ENCODE measurements at regions not wholly inside any gene's neighbourhood (a gene's known extent, or its start where the extent isn't known, plus 50 kb on each side); places are given as distances from the start of the nearest gene placed in this dataset.

DNA sequence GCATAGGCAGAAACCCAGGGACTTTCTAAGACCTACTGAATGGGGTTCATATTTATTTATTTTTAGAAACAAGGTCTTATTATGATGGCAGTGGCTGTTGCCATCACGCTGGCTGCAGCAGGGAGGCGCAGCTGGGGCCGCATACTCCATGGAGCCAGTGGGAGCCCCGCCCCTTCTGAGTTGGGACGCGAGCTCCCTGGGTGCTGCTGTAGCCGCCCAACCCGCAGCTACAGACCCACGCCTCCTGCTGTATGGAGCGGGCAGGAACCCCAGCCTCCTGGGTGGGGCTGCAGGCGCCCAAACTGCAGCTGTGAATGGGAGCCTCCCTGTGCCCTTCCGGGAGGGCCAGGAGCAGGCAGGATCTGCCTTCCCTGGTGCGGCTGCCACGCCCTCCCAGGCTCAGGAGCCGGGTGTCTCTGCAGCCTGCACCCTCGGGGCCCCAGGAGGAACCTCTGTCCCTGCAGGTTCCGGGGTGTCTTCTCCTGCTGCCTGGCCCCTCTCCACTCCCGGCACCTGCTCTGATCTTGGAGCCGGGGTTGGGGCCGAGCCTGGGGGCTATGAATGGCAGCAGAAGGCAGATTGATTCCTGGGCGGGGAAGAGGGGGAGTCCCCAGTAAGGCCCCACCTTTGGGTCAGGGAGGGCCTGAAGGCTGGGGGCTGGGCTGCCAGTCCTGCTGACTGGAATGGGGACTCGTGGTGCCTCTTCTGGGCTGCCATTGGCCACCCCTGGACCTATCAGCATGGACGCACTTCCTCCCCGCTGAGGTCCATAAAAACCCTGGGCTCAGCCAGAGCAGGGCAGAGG, 66.5 kb upstream of the LRRN2 start:
- Histone ChIP-seq H3K4me3 (no peak overlapping the region), H3K4me1 (no peaks in the 10 kb centered on the region), H3K27ac (no peak overlapping the region), H3K36me3 (ENCODE audit: insufficient read depth in 1 of 2, low read depth in 1 of 2) (no peaks in the 10 kb centered on the region), H3K9me3 (no peaks in the 10 kb centered on the region), H3K27me3 (ENCODE audit: insufficient read depth in 3 of 3, low read length in 2 of 3) (peaks cover 0 to 8% (median 5%) of the 10 kb centered on the region in 3 donors)
- TF ChIP-seq, protein P1, sequence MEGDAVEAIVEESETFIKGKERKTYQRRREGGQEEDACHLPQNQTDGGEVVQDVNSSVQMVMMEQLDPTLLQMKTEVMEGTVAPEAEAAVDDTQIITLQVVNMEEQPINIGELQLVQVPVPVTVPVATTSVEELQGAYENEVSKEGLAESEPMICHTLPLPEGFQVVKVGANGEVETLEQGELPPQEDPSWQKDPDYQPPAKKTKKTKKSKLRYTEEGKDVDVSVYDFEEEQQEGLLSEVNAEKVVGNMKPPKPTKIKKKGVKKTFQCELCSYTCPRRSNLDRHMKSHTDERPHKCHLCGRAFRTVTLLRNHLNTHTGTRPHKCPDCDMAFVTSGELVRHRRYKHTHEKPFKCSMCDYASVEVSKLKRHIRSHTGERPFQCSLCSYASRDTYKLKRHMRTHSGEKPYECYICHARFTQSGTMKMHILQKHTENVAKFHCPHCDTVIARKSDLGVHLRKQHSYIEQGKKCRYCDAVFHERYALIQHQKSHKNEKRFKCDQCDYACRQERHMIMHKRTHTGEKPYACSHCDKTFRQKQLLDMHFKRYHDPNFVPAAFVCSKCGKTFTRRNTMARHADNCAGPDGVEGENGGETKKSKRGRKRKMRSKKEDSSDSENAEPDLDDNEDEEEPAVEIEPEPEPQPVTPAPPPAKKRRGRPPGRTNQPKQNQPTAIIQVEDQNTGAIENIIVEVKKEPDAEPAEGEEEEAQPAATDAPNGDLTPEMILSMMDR (IDR thresholded peaks at IDR 0.05), result no peak
- 63 to 73% (median 69%) methylated on average over 23 to 24 of the region's 24 CpGs for WGBS, 3 donors
- intact Hi-C loops (cut with DNase I), result no loop called here
- DNase-seq (no peak), ATAC-seq (peak in 1 of 4 donors; percentile 35)

DNA sequence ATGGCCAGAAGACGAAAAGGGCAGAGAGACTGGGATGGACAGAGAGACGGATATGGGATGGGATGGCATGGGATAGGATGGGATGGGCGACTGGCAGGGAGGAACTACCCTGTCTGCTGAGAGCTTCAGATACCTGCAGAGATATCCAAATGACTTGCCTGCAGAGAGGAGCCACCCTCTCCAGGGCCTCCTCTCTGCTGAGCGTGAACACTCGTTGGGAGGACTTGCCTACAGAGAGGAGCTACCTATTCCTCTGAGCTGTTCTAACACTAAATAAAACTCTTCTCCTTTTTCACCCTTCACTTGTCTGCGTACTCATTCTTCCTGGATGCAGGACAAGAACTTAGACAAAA, 67.1 kb upstream of the LRRN2 start:
- H3K36me3 ChIP-seq (ENCODE audit: insufficient read depth in 1 of 2, low read depth in 1 of 2), result no peaks in the 10 kb centered on the region
- H3K27me3 ChIP-seq (ENCODE audit: insufficient read depth in 3 of 3, low read length in 2 of 3), result peaks cover 0 to 8% (median 5%) of the 10 kb centered on the region in 3 donors
- 82 to 86% (median 84%) methylated on average over 6 of the region's 6 CpGs for WGBS, 3 donors
- no peaks in the 10 kb centered on the region for H3K4me1 ChIP-seq
- H3K9me3 ChIP-seq, result no peaks in the 10 kb centered on the region
- ATAC-seq (no peak), DNase-seq (no peak)
- TF ChIP-seq, protein P1 (IDR thresholded peaks at IDR 0.05), result no peak
- intact Hi-C loops (cut with DNase I), result no loop called here
- H3K27ac ChIP-seq, result no peak overlapping the region
- H3K4me3 ChIP-seq, result no peak overlapping the region

DNA sequence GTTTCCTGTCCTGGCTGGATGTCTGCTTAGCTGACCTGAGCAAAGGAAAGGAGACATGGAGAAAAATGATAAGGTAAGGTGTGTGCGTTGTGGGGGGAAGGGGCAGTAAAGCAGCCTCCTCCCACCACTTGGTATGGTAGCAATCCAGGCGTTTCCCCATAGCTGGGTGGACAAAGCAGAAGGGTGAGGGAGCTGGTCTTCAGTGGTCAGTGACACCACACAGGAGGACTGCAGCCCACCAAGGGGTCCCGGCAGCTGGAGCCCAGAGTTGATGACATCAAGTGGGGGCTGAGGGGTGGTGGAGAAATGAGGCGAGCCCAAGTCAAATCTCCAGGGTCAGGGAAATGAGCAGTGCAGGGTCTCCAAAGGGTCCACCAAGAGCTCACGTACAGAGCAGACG, 69.3 kb upstream of the LRRN2 start:
- Histone ChIP-seq H3K4me1 (no peaks in the 10 kb centered on the region), H3K4me3 (no peak overlapping the region), H3K27me3 (ENCODE audit: insufficient read depth in 3 of 3, low read length in 2 of 3) (peaks cover 0 to 8% (median 5%) of the 10 kb centered on the region in 3 donors), H3K27ac (no peak overlapping the region), H3K9me3 (no peaks in the 10 kb centered on the region), H3K36me3 (ENCODE audit: insufficient read depth in 1 of 2, low read depth in 1 of 2) (no peaks in the 10 kb centered on the region)
- TF ChIP-seq, protein P1 (IDR thresholded peaks at IDR 0.05), result no peak
- ATAC-seq (no peak), DNase-seq (no peak)
- 86 to 93% (median 87%) methylated on average over 6 of the region's 6 CpGs for WGBS, 3 donors
- intact Hi-C loops (cut with DNase I), result no loop called here

DNA sequence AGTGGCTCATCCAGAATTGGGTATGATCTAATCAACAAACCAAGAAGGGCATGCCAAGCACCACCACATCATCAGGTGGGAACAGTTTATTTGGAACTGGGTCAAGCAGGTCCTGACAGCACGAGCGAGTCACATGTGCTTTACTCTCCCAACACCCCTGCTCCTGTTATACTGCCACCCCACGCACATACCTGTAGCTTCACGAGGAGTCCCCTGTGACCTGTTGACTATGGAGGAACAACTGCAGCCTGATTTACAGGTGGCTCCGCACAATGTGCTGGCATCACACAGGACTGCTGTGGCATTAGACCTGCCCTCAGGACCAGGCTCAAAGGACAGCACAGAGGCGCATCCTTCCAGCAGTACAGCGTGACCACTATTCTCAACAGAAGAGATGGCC, 70.8 kb upstream of the LRRN2 start:
- ATAC-seq (no peak), DNase-seq (no peak)
- intact Hi-C loops (cut with DNase I), result no loop called here
- peaks cover 0 to 8% (median 5%) of the 10 kb centered on the region in 3 donors for H3K27me3 ChIP-seq (ENCODE audit: insufficient read depth in 3 of 3, low read length in 2 of 3)
- H3K36me3 ChIP-seq (ENCODE audit: insufficient read depth in 1 of 2, low read depth in 1 of 2), result no peaks in the 10 kb centered on the region
- TF ChIP-seq, protein P1 (IDR thresholded peaks at IDR 0.05), result no peak
- no peaks in the 10 kb centered on the region for H3K9me3 ChIP-seq
- no peak overlapping the region for H3K27ac ChIP-seq
- H3K4me3 ChIP-seq, result no peak overlapping the region
- WGBS, 3 donors, result 91 to 94% (median 93%) methylated on average over 7 of the region's 7 CpGs
- H3K4me1 ChIP-seq, result no peaks in the 10 kb centered on the region

DNA sequence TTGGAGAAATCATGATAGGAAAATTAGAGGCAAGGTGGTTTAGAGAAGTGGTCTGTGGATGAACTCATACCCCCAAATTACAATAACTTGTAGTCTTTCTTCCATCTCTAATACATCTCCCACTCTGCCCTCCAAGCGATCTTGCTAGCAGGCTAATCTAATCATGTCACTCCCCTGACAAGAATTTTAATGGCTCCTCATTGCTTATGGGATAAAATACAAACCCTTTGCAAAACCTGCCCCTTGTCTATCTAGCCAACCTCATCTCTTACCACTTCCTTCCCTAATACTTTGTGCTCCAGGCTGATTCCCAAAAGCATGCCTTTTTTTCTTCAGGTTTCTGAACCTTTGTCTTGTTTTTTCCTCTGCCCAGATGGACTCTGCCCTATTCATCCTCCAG, 71.3 kb upstream of the LRRN2 start:
- no peak for ATAC-seq
- Histone ChIP-seq H3K27me3 (ENCODE audit: insufficient read depth in 3 of 3, low read length in 2 of 3) (peaks cover 0 to 8% (median 5%) of the 10 kb centered on the region in 3 donors), H3K9me3 (no peaks in the 10 kb centered on the region), H3K4me3 (no peak overlapping the region), H3K36me3 (ENCODE audit: insufficient read depth in 1 of 2, low read depth in 1 of 2) (no peaks in the 10 kb centered on the region), H3K4me1 (no peaks in the 10 kb centered on the region), H3K27ac (no peak overlapping the region)
- DNase-seq, result no peak
- TF ChIP-seq, protein P1 (IDR thresholded peaks at IDR 0.05), result no peak
- 67 to 90% (median 85%) methylated on average over 1 of the region's 1 CpG for WGBS, 3 donors
- intact Hi-C loops (cut with DNase I), result no loop called here

All from psoas muscle (tissue), 7 donors.